A549 (cell line): ENCODE measurements at regions not wholly inside any gene's neighbourhood (a gene's known extent, or its start where the extent isn't known, plus 50 kb on each side); places are given as distances from the start of the nearest gene placed in this dataset.

Experiments
- ATAC-seq, 2 experiments: fragments of 200-7000 bp in 1 of 2; fragments of >200 bp in 1 of 2; cut with Nextera tagmentation in 1 of 2; cut with Tn5 transposase in 1 of 2; 3 replicates each; pipeline versions ENCODE4 v1.8.0 to v1.9.1; 2018 to 2020; ENCODE audit warnings: mild to moderate bottlenecking in 1 of 2, moderate library complexity in 1 of 2
- CTCF ChIA-PET: fragments of 300-600 bp; sonication (Branson Sonifier 250); formaldehyde crosslinking; extraction: SDS; loops from one replicate; lab custom pipeline; 2021; ENCODE audit warnings: antibody characterized with exemption, inconsistent platforms; lab: Yijun Ruan, JAX
- POLR2A ChIA-PET: fragments of 350-600 bp; formaldehyde crosslinking; extraction: SDS; loops from one replicate; lab custom pipeline; 2021; ENCODE audit warnings: antibody characterized with exemption, inconsistent platforms; lab: Yijun Ruan, JAX
- DNase-seq, 2 experiments: peaks; one replicate each; pipeline versions ENCODE4 v3.0.0 to v3.0.0-alpha.2; 2011 to 2016; ENCODE audit warnings: low read depth in 1 of 2, low spot score in 1 of 2
- FAIRE-seq: peaks from 2 replicates; lab custom pipeline; 2011; peaks lifted over from hg19 to GRCh38; lab: Jason Lieb, UNC
- H3K27ac ChIP-seq, 2 experiments: fragments of >200 bp; sonication (Bioruptor Twin); formaldehyde crosslinking; 3 replicates each; pipeline ENCODE4 v1.5.1; 2016 to 2017
- H3K4me1 ChIP-seq: fragments of >200 bp; sonication (Bioruptor Twin); formaldehyde crosslinking; 3 replicates; pipeline ENCODE4 v1.6.1; 2016
- H3K4me2 ChIP-seq: fragments of >200 bp; sonication (Bioruptor Twin); formaldehyde crosslinking; 3 replicates; pipeline ENCODE4 v1.6.1; 2016
- H3K4me3 ChIP-seq: fragments of >200 bp; sonication (Bioruptor Twin); formaldehyde crosslinking; 3 replicates; pipeline ENCODE4 v1.5.1; 2016
- H3K9me3 ChIP-seq: fragments of >200 bp; sonication (Bioruptor Twin); formaldehyde crosslinking; 3 replicates; pipeline ENCODE4 v1.6.1; 2016
- BHLHE40 ChIP-seq: IDR thresholded peaks from 2 replicates; pipeline ENCODE4 v1.6.1; 2012; ENCODE audit warnings: low read depth, low read length, inconsistent platforms
- CBX2 ChIP-seq: fragments of 200-600 bp; sonication (generic); IDR thresholded peaks from 2 replicates; pipeline ENCODE4 v1.6.1; 2016; ENCODE audit warnings: low read depth, mild to moderate bottlenecking, borderline replicate concordance
- CBX8 ChIP-seq: fragments of 200-600 bp; sonication (generic); IDR thresholded peaks from 2 replicates; pipeline ENCODE4 v1.6.1; 2016
- CEBPB ChIP-seq, 2 experiments: fragments of >200 bp in 1 of 2; sonication (Bioruptor Twin) in 1 of 2; formaldehyde crosslinking in 1 of 2; IDR thresholded peaks; 2 replicates each; pipeline ENCODE4 v1.6.1; 2012 to 2016
- CTCF ChIP-seq: fragments of >200 bp; sonication (Bioruptor Twin); formaldehyde crosslinking; IDR thresholded peaks from 3 replicates; pipeline ENCODE4 v1.5.1; 2016
- E2F6 ChIP-seq: IDR thresholded peaks from 2 replicates; pipeline ENCODE4 v1.6.1; 2012; ENCODE audit warnings: low read depth, borderline replicate concordance
- ELK1 ChIP-seq: fragments of 150-350 bp; IDR thresholded peaks from 2 replicates; pipeline ENCODE4 v1.6.1; 2014; ENCODE audit warnings: low read depth, mild to moderate bottlenecking, low read length
- ESRRA ChIP-seq: fragments of 150-350 bp; IDR thresholded peaks from 2 replicates; pipeline ENCODE4 v1.6.1; 2014; ENCODE audit warnings: mild to moderate bottlenecking, low read length, borderline replicate concordance
- FOSB ChIP-seq: fragments of 250-450 bp; sonication (Bioruptor Pico); IDR thresholded peaks from 2 replicates; pipeline ENCODE4 v1.5.0; 2020; ENCODE audit warnings: mild to moderate bottlenecking, moderate library complexity
- FOXS1 ChIP-seq: fragments of 250-450 bp; sonication (Bioruptor Pico); IDR thresholded peaks from 2 replicates; pipeline ENCODE4 v1.5.0; 2020; ENCODE audit warnings: mild to moderate bottlenecking, moderate library complexity
- HOXB5 ChIP-seq: fragments of 250-450 bp; sonication (Bioruptor Pico); IDR thresholded peaks from 2 replicates; pipeline ENCODE4 v1.5.0; 2020; ENCODE audit warnings: mild to moderate bottlenecking, moderate library complexity
- JUNB ChIP-seq: fragments of >200 bp; sonication (Bioruptor Twin); formaldehyde crosslinking; IDR thresholded peaks from 2 replicates; pipeline ENCODE4 v1.6.1; 2016
- KDM1A ChIP-seq: fragments of 200-600 bp; sonication (generic); IDR thresholded peaks from 2 replicates; pipeline ENCODE4 v1.6.1; 2016; ENCODE audit warnings: low read depth, mild to moderate bottlenecking
- MAFK ChIP-seq: fragments of 450-650 bp; IDR thresholded peaks from 2 replicates; pipeline ENCODE4 v1.6.1; 2014; ENCODE audit not compliant: partially characterized antibody
- NR3C1 ChIP-seq: fragments of >200 bp; sonication (Bioruptor Twin); formaldehyde crosslinking; IDR thresholded peaks from 3 replicates; pipeline ENCODE4 v1.6.1; 2017
- POLR2A ChIP-seq: IDR thresholded peaks from 2 replicates; pipeline ENCODE4 v1.6.1; 2012; ENCODE audit warnings: mild to moderate bottlenecking, low read length
- RAD21 ChIP-seq, 2 experiments: fragments of >200 bp in 1 of 2; sonication (Bioruptor Twin) in 1 of 2; formaldehyde crosslinking in 1 of 2; IDR thresholded peaks in 1 of 2; conservative IDR thresholded peaks in 1 of 2; 2 replicates in 1 of 2; 3 replicates in 1 of 2; pipeline ENCODE4 v1.6.1; 2012 to 2018; ENCODE audit warnings: inconsistent platforms in 1 of 2
- RFX5 ChIP-seq: fragments of 450-650 bp; IDR thresholded peaks from 2 replicates; pipeline ENCODE4 v1.7.1; 2014; ENCODE audit warnings: antibody characterized with exemption, mild to moderate bottlenecking, moderate library complexity
- SMC3 ChIP-seq: fragments of >200 bp; sonication (Bioruptor Twin); formaldehyde crosslinking; IDR thresholded peaks from 3 replicates; pipeline ENCODE4 v1.6.1; 2018; ENCODE audit warnings: inconsistent platforms
- TFCP2L1 ChIP-seq: fragments of 250-450 bp; sonication (Bioruptor Pico); IDR thresholded peaks from 2 replicates; pipeline ENCODE4 v1.5.0; 2021; ENCODE audit warnings: mild to moderate bottlenecking
- TP53 ChIP-seq: fragments of 250-450 bp; sonication (Bioruptor Pico); IDR thresholded peaks from 2 replicates; pipeline ENCODE4 v1.5.0; 2021; ENCODE audit warnings: mild to moderate bottlenecking, moderate library complexity
- USF2 ChIP-seq: fragments of 450-650 bp; IDR thresholded peaks from 2 replicates; pipeline ENCODE4 v1.6.1; 2014; ENCODE audit warnings: antibody characterized with exemption
- ZC3H11A ChIP-seq: fragments of 450-650 bp; IDR thresholded peaks from 2 replicates; pipeline ENCODE4 v1.6.1; 2014; ENCODE audit warnings: antibody characterized with exemption, mild to moderate bottlenecking
- ZNF302 ChIP-seq: fragments of 250-450 bp; sonication (Bioruptor Pico); IDR thresholded peaks from 2 replicates; pipeline ENCODE4 v1.9.0; 2021; ENCODE audit warnings: inconsistent platforms, mild to moderate bottlenecking, moderate library complexity
- ZSCAN20 ChIP-seq: fragments of 250-450 bp; sonication (Bioruptor Pico); IDR thresholded peaks from 2 replicates; pipeline ENCODE4 v1.8.0; 2022; ENCODE audit warnings: mild to moderate bottlenecking, moderate library complexity
- WGBS: methylation state at CpG from one replicate; pipeline ENCODE4 v1.1.6; 2017; ENCODE audit errors: missing lambda C conversion rate; 5-methylcytosine and 5-hydroxymethylcytosine counted together

- no peaks in the 10 kb centered on the region for H3K4me1 ChIP-seq
- no peaks in the 10 kb centered on the region for H3K9me3 ChIP-seq
- CTCF ChIA-PET: interaction anchor here (1.0 to 1.3 kb wide), 3 partner anchors 9 to 238 kb away, joined by 3 to 4 read pairs (median 3); no protein-coding TSS in a partner anchor
- POLR2A ChIA-PET: no interaction called here
- no peak for FAIRE-seq
- no peak for ATAC-seq
- no peak for DNase-seq
- no peak overlapping the region for H3K27ac ChIP-seq
- H3K4me3 ChIP-seq: no peak overlapping the region
- WGBS: 34% methylated on average over 5 of the region's 5 CpGs
- no peak overlapping the region for H3K4me2 ChIP-seq
- TF ChIP-seq TFCP2L1: no peak
- no peak for TF ChIP-seq RFX5
- no peak for TF ChIP-seq ELK1
- no peak for TF ChIP-seq TP53 (CRISPR knock-in tag)
- no peak for TF ChIP-seq HOXB5 (CRISPR knock-in tag)
- TF ChIP-seq FOXS1 (CRISPR knock-in tag): no peak
- TF ChIP-seq ZSCAN20 (CRISPR knock-in tag): no peak
- TF ChIP-seq CEBPB (IDR thresholded peaks at IDR 0.05): no peak
- TF ChIP-seq NR3C1: no peak
- TF ChIP-seq BHLHE40: no peak
- TF ChIP-seq POLR2A: no peak
- no peak for TF ChIP-seq ZNF302 (CRISPR knock-in tag)
- TF ChIP-seq E2F6: no peak
Observed at GRCh38 chr1:209445576-209445975, 137.9 kb upstream of the CAMK1G start.

GRCh38 chr1:209446356-209446755, 137.2 kb upstream of the CAMK1G start:
- H3K9me3 ChIP-seq: no peaks in the 10 kb centered on the region
- TF ChIP-seq CBX8: no peak
- no peak for TF ChIP-seq SMC3
- no peak for TF ChIP-seq FOSB (CRISPR knock-in tag)
- TF ChIP-seq TP53 (CRISPR knock-in tag): no peak
- TF ChIP-seq CTCF: no peak
- no peak for TF ChIP-seq MAFK
- TF ChIP-seq ESRRA: no peak
- TF ChIP-seq RAD21 (conservative IDR thresholded peaks at IDR 0.05 in 1 of 2, IDR thresholded peaks at IDR 0.05 in 1 of 2): no peak
- TF ChIP-seq KDM1A: no peak
- no peak for TF ChIP-seq HOXB5 (CRISPR knock-in tag)
- no peak for TF ChIP-seq ZC3H11A
- no peak for TF ChIP-seq USF2
- no peak for TF ChIP-seq TFCP2L1
- TF ChIP-seq CBX2: no peak
- TF ChIP-seq JUNB: no peak
- no peak for FAIRE-seq
- no peak overlapping the region for H3K4me3 ChIP-seq
- no peak overlapping the region for H3K4me2 ChIP-seq
- no peak for DNase-seq
- H3K4me1 ChIP-seq: no peaks in the 10 kb centered on the region
- ChIA-PET POLR2A (no interaction called here), CTCF (interaction anchor here (1.0 kb wide), 1 partner anchor 238 kb away, joined by 3 read pairs; no protein-coding TSS in a partner anchor)
- WGBS: 43% methylated on average over 1 of the region's 1 CpG
- ATAC-seq: no peak
- no peak overlapping the region for H3K27ac ChIP-seq
